Adrenal gland (tissue), 5 donors: ENCODE measurements at regions not wholly inside any gene's neighbourhood (a gene's known extent, or its start where the extent isn't known, plus 50 kb on each side); places are given as distances from the start of the nearest gene placed in this dataset.

ENCODE experiments used
- POLR2A ChIP-seq, 2 donors: fragments of 450-650 bp; IDR thresholded peaks; one replicate each; pipeline ENCODE4 v1.6.1; 2017; ENCODE audit warnings: antibody characterized with exemption in 2 of 2, mild to moderate bottlenecking in 2 of 2, moderate library complexity in 1 of 2
- TF ChIP-seq, protein P1 (sequence below), 6 experiments: fragments of 450-650 bp in 4 of 6; fragments of 200-600 bp in 2 of 6; sonication (generic) in 1 of 6; IDR thresholded peaks; 1 replicate in 5 of 6; 2 replicates in 1 of 6; pipeline versions ENCODE4 v1.5.1 to v1.8.0; 2016 to 2021; ENCODE audit warnings: antibody characterized with exemption in 6 of 6, mild to moderate bottlenecking in 2 of 6, moderate library complexity in 1 of 6
- donor health status: DM: no; HTN: no; CAD: no.

DNA sequence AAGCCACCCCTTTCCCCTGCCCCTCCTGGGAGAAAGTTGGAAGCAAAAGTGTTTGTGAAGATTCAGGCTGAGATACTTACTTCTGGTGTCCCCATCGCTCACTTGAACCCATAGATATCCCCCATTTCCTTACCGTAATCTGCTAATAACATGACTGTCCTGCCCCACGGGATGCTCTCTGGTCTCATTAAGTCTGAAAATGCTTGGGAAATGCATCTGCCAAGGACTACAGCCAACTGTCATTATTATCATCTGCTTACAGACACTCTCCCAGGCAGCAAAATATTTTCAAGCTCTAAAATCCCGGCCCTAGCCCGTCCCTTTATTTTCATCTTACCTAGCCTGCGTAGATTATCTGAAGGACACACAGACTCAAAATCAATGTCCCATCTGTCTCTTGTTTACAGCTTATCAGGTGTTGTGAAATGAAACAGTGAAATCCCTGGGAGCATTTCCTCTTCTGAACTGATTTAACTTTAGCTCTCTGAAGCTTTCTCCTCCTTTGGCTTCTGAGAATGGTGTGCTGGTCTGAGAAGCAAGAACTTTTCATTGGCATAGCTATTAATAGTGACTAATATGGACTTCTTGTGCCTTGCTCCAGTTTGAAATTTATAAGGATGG, 126.9 kb upstream of the OSMR start:
- TF ChIP-seq, protein P1, sequence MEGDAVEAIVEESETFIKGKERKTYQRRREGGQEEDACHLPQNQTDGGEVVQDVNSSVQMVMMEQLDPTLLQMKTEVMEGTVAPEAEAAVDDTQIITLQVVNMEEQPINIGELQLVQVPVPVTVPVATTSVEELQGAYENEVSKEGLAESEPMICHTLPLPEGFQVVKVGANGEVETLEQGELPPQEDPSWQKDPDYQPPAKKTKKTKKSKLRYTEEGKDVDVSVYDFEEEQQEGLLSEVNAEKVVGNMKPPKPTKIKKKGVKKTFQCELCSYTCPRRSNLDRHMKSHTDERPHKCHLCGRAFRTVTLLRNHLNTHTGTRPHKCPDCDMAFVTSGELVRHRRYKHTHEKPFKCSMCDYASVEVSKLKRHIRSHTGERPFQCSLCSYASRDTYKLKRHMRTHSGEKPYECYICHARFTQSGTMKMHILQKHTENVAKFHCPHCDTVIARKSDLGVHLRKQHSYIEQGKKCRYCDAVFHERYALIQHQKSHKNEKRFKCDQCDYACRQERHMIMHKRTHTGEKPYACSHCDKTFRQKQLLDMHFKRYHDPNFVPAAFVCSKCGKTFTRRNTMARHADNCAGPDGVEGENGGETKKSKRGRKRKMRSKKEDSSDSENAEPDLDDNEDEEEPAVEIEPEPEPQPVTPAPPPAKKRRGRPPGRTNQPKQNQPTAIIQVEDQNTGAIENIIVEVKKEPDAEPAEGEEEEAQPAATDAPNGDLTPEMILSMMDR (IDR thresholded peaks at IDR 0.05) = no peak
- no peak for TF ChIP-seq POLR2A (IDR thresholded peaks at IDR 0.05)
